ENCODE measurements at regions not wholly inside any gene's neighbourhood (a gene's known extent, or its start where the extent isn't known, plus 50 kb on each side); places are given as distances from the start of the nearest gene placed in this dataset.

DNA sequence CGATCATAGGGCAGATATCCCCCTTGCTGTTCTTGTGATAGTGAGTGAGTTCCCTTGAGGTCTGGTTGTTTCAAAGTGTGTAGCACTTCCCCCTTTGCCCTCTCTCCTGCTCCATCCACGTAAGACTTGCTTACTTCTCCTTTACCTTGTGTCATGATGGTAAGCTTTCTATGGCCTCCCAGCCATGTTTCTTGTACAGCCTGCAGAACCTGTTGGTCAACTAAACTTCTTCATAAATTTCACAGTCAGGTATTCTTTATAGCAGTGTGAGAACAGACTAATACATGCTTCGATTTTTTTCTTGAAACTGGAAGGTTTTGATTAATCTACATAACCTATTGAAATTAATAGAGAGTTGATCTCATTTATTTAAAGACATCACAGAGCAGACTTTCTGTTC lies 302.5 kb upstream of the PBX1 start:
- Histone ChIP-seq H3K79me2 (ENCODE audit: insufficient read depth, low read depth, low read length) (no peaks in the 10 kb centered on the region), H4K20me1 (ENCODE audit: insufficient read depth, low read length) (no peaks in the 10 kb centered on the region), H3K36me3 (ENCODE audit: insufficient read depth, low read length) (no peaks in the 10 kb centered on the region), H2AFZ (ENCODE audit: low read length) (no peak overlapping the region), H3K4me3 (ENCODE audit: low read depth, low read length, poor library complexity, severe bottlenecking) (no peak overlapping the region), H3K9me3 (ENCODE audit: low read length) (no peaks in the 10 kb centered on the region), H3K4me1 (ENCODE audit: insufficient read depth, low read length, poor library complexity, severe bottlenecking) (no peaks in the 10 kb centered on the region), H3K4me2 (ENCODE audit: low read length) (no peak overlapping the region), H3K9me2 (ENCODE audit: insufficient read depth, low read length) (no peaks in the 10 kb centered on the region), H3K27ac (ENCODE audit: low read depth, low read length, poor library complexity, severe bottlenecking) (no peak overlapping the region)
- ChIA-PET POLR2A (no interaction called here), CTCF (ENCODE audit: unreplicated experiment) (no interaction called here)
- intact Hi-C loops (cut with micrococcal nuclease; ENCODE audit: unreplicated experiment): no loop called here
- BruUV-seq (replicated peaks): no TSS peak
- no peak for DNase-seq (ENCODE audit: low spot score)
- no peak for TF ChIP-seq EZH2phosphoT487 (IDR thresholded peaks at IDR 0.05; ENCODE audit: borderline replicate concordance, low read depth, low read length)
- TF ChIP-seq, protein P1, sequence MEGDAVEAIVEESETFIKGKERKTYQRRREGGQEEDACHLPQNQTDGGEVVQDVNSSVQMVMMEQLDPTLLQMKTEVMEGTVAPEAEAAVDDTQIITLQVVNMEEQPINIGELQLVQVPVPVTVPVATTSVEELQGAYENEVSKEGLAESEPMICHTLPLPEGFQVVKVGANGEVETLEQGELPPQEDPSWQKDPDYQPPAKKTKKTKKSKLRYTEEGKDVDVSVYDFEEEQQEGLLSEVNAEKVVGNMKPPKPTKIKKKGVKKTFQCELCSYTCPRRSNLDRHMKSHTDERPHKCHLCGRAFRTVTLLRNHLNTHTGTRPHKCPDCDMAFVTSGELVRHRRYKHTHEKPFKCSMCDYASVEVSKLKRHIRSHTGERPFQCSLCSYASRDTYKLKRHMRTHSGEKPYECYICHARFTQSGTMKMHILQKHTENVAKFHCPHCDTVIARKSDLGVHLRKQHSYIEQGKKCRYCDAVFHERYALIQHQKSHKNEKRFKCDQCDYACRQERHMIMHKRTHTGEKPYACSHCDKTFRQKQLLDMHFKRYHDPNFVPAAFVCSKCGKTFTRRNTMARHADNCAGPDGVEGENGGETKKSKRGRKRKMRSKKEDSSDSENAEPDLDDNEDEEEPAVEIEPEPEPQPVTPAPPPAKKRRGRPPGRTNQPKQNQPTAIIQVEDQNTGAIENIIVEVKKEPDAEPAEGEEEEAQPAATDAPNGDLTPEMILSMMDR (conservative IDR thresholded peaks at IDR 0.05; ENCODE audit: low read length): no peak

DNA sequence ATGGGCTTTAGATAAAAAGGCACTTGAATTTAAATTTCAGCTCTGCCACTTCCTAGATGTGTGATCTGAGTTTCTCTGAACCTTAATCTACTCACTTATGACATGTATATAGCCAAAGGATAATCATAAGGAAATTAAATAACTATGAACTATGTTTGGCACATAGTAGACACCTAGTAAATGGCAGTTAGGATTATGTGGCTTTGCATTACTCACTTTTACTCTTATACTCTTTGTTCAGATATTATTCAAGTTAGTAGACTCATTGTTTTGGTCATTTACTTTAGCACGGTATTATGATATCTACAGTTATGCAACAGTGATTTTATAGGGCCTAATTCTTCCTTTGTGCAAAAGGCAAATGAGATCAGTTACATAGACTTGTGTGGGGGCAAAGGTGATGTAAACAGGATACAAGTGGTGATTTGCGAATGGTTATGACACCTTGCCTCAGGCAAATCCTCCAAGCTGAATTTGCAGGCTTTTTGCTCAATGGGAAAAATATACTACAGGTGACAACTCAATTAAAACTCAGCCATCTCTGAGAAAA lies 297.2 kb upstream of the PBX1 start:
- Histone ChIP-seq H3K4me2 (ENCODE audit: low read length) (no peak overlapping the region), H4K20me1 (ENCODE audit: insufficient read depth, low read length) (no peaks in the 10 kb centered on the region), H3K36me3 (ENCODE audit: insufficient read depth, low read length) (no peaks in the 10 kb centered on the region), H3K4me3 (ENCODE audit: low read depth, low read length, poor library complexity, severe bottlenecking) (no peak overlapping the region), H3K27ac (ENCODE audit: low read depth, low read length, poor library complexity, severe bottlenecking) (no peak overlapping the region), H3K9me3 (ENCODE audit: low read length) (no peaks in the 10 kb centered on the region), H3K9me2 (ENCODE audit: insufficient read depth, low read length) (no peaks in the 10 kb centered on the region), H3K4me1 (ENCODE audit: insufficient read depth, low read length, poor library complexity, severe bottlenecking) (no peaks in the 10 kb centered on the region), H2AFZ (ENCODE audit: low read length) (no peak overlapping the region), H3K79me2 (ENCODE audit: insufficient read depth, low read depth, low read length) (no peaks in the 10 kb centered on the region)
- TF ChIP-seq EZH2phosphoT487 (IDR thresholded peaks at IDR 0.05; ENCODE audit: borderline replicate concordance, low read depth, low read length): no peak
- TF ChIP-seq, protein P1 (conservative IDR thresholded peaks at IDR 0.05; ENCODE audit: low read length): no peak
- ChIA-PET POLR2A (interaction anchor here (0.5 to 0.6 kb wide), 2 partner anchors 38 to 396 kb away, joined by 3 to 5 read pairs; no protein-coding TSS in a partner anchor), CTCF (ENCODE audit: unreplicated experiment) (no interaction called here)
- BruUV-seq (replicated peaks): no TSS peak
- intact Hi-C loops (cut with micrococcal nuclease; ENCODE audit: unreplicated experiment): no loop called here
- no peak for DNase-seq (ENCODE audit: low spot score)

DNA sequence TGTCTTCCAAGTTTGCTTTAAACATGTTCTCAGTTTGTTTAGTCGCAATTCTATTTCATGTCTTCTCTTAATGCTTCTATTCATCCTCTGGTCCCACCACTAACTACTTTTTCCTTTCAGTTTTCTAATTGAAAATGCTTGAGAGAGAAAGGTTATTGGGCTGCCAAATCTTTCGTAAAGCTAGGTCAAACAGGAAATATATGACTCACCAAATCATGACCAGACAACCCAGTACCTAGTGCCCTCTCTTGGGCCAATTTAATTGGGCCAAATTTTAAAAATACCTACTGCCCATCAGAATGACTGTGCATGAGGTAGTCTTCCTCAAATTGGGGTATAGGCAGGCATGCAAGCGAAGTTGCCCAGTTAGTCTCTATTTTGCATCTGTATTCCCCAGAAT lies 295.4 kb upstream of the PBX1 start:
- CTCF ChIA-PET (ENCODE audit: unreplicated experiment): no interaction called here
- no peaks in the 10 kb centered on the region for H3K36me3 ChIP-seq (ENCODE audit: insufficient read depth, low read length)
- no TSS peak for BruUV-seq (replicated peaks)
- no peaks in the 10 kb centered on the region for H3K79me2 ChIP-seq (ENCODE audit: insufficient read depth, low read depth, low read length)
- no peak overlapping the region for H3K27ac ChIP-seq (ENCODE audit: low read depth, low read length, poor library complexity, severe bottlenecking)
- no peak for TF ChIP-seq EZH2phosphoT487 (IDR thresholded peaks at IDR 0.05; ENCODE audit: borderline replicate concordance, low read depth, low read length)
- TF ChIP-seq, protein P1 (conservative IDR thresholded peaks at IDR 0.05; ENCODE audit: low read length): no peak
- DNase-seq (ENCODE audit: low spot score): no peak
- H3K4me1 ChIP-seq (ENCODE audit: insufficient read depth, low read length, poor library complexity, severe bottlenecking): no peaks in the 10 kb centered on the region
- no peak overlapping the region for H3K4me2 ChIP-seq (ENCODE audit: low read length)
- no peaks in the 10 kb centered on the region for H3K9me3 ChIP-seq (ENCODE audit: low read length)
- H2AFZ ChIP-seq (ENCODE audit: low read length): no peak overlapping the region
- H3K9me2 ChIP-seq (ENCODE audit: insufficient read depth, low read length): no peaks in the 10 kb centered on the region
- no peaks in the 10 kb centered on the region for H4K20me1 ChIP-seq (ENCODE audit: insufficient read depth, low read length)
- POLR2A ChIA-PET: no interaction called here
- no peak overlapping the region for H3K4me3 ChIP-seq (ENCODE audit: low read depth, low read length, poor library complexity, severe bottlenecking)
- intact Hi-C loops (cut with micrococcal nuclease; ENCODE audit: unreplicated experiment): no loop called here
